Activated CD4-positive, CD25-positive, alpha-beta regulatory T cell (primary cell): ENCODE measurements at regions not wholly inside any gene's neighbourhood (a gene's known extent, or its start where the extent isn't known, plus 50 kb on each side); places are given as distances from the start of the nearest gene placed in this dataset.
"Not testable (repeated sequence)": the region's sequence is repeated elsewhere in the genome, so short reads cannot be mapped to it uniquely, and the experiment has no call there.

ENCODE experiments used
- DNase-seq, 4 experiments: peaks; one replicate each; lab custom pipeline; 2025; lab: John Stamatoyannopoulos, UW

- no peak for DNase-seq
Observed at GRCh38 chr22:42217752-42218280, 52.6 kb downstream of the TCF20 start.

DNA sequence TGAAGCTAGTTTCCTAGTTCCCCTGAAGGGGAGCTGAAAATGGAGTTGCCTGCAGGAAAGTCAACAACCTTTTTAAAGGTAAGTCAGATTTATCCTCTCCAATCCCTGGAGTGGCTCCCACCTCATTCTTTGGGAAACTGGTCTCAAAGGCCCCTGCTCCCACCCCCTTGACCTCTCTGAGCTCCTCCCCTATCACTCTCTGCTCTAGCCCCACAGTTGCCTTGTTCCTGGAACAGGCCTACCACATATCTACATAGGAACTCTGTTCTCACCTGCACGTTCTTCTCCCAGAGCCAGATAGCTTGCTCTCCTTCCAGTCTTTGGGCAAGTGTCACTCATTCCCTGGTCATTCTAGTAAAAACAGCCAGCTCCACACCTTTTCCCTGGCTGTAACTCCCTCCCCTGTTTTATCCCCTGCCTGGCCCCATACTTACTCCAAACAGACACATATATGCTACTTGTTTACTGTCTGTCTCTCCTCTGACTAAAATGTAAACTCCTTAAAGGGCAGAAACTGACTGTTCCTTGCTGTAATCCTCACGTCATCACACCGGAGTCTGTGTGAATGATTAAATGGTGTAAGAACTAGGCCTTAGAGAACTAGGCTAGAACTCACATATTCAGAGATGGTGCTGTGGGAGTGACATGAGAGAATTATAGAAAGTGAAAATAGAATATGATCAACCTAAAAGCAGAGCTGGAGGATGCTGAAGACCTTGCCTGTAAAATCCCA lies 53.3 kb downstream of the TCF20 start:
- no peak for DNase-seq

- no peak for DNase-seq
Observed at GRCh38 chr22:42214633-42215415, 55.6 kb downstream of the TCF20 start.

- DNase-seq, result no peak
Observed at GRCh38 chr22:42208362-42208761, 62.1 kb downstream of the TCF20 start.

GRCh38 chr22:42207918-42208317 lies 62.5 kb downstream of the TCF20 start:
- no peak for DNase-seq

- no peak for DNase-seq
Observed at GRCh38 chr22:42203609-42204008, 66.8 kb downstream of the TCF20 start.

GRCh38 chr22:42202669-42203068 lies 67.8 kb downstream of the TCF20 start:
- peak in 1 of 4 experiments; percentile 13 for DNase-seq

GRCh38 chr22:42202048-42202447 lies 68.4 kb downstream of the TCF20 start:
- no peak for DNase-seq

DNA sequence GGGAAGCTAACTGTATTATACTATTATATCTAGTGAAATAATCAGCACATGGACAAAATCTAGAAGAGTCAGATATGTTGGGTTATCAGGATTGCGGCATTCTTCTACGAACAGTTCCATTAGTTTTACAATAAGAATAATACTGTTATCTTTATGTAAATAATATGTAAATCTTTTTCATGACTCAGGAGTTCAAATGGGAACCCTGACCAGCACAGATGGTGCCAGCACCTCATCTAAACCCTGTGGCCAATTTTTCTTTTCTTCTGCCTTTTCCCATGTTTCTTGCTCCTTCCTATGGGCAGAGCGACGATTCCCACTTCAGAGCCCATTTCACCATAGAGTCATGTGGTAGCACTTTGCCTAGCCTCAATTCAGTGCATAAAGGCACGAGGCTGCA lies 68.4 kb upstream of the CYP2D6 start:
- no peak for DNase-seq

DNA sequence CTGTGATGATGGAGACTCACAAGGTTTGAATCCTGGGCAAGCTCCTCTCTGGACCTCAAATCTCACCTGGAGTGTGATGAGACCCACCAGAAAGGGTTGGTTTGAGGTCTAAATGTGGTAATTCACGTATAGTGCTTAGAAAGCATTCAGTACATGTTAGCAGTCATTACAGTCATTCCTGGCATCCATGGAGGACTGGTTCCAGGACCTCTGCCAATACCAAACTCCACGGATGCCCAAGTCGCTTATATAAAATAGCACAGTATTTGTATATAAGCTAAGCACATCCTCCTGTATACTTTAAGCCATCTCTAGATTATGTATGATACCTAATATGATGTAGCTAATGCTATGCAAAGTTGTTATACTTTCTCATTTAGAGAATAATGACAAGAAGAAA lies 67.6 kb upstream of the CYP2D6 start:
- DNase-seq, result no peak

GRCh38 chr22:42196454-42196853 lies 65.8 kb upstream of the CYP2D6 start:
- no peak for DNase-seq

GRCh38 chr22:42194953-42195352 lies 64.3 kb upstream of the CYP2D6 start:
- DNase-seq, result no peak

DNA sequence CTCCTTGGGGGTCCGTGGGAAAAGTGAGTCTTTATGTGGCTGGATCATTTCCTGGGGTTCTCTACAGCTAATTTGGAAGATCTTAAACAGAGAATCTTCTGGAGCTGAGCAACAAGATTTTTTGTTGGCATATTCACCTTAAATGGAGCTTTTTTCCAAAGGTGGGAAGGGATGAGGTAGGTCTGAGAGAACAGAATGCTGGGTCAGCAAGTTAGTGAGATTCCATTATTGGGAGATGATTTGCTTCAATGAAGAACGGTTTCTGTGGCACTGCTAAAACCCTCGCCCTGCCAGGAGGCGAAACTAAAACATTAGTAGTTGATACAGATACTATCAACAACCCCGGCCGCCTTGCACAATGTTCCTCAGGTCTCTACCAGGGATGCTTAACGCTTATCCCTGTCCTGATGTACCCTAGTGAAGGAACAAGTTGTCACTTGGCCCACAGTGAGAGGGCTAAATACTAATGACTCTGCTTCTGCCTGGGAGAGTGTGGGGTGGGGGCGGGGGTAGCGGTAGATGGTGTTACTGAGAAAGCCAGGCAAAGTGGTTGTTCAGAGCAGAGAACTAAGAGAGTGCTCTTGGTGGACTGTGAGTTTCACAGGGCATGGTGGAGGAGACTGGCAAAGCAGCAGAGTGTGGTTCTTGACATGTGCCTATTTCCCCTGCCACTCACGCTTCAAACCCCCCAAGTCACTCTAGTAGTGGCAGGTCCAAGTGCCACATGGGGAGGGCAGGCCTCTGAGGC lies 63.7 kb upstream of the CYP2D6 start:
- DNase-seq, result no peak

DNA sequence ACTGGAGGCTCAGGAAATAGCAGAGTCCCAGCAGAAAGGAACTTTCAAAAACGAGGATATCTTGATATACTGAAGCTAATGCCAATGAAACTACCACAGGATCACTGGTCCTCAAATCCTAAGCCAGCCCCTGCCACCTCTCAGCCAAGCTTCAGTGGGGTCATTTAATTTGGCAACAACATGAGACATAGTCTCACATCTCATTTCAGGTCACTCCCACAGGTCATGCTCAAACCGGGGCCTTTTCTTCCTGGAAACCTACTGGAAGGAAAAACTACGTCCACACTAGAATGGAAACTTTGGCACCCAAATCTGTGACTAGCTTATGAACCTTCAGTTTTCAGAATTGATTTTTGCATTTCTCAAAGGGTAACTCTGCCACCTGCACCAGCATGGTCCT lies 61.9 kb upstream of the CYP2D6 start:
- no peak for DNase-seq

DNA sequence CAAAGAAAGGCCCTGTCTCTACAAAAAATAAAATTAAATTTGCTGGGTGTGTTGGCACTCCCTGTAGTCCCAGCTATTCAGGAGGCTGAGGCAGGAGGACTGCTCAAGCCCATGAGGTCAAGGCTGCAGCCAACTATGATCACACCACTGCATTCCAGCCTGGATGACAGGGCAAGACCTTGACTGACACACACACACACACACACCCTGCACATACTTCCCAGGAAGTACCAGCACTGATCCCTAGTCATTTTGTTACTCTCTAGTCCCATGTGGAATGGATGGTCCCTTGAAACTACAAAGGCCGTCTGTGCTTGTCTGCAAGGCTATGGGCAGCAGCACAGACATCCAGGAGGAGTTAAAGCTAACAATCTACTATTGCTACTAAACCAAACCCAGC lies 59.7 kb upstream of the CYP2D6 start:
- no peak for DNase-seq

DNA sequence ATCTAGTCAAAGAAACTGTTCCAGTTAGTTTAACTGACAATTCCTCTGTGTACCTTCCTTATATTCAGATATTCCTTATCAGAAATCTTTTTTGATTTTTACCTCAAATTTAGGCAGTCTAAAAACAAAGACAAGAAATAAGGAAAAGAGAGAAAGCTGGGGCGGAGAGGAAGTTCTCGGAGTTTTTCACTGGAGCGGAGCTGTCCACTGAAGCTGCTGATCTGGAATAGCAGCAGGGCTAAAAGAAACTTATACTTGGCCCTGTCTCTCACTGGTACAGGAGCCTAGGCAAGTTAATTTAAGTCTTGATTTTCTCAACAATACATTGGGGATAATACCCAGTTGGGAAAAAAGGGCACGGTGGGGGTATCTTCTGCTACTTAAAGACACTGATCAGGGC lies 59.2 kb upstream of the CYP2D6 start:
- no peak for DNase-seq

- no peak for DNase-seq
Observed at GRCh38 chr22:42188808-42189447, 58.3 kb upstream of the CYP2D6 start.

- no peak for DNase-seq
Observed at GRCh38 chr22:42187646-42188045, 57.0 kb upstream of the CYP2D6 start.

GRCh38 chr22:42185915-42186439 lies 55.4 kb upstream of the CYP2D6 start:
- no peak for DNase-seq

DNA sequence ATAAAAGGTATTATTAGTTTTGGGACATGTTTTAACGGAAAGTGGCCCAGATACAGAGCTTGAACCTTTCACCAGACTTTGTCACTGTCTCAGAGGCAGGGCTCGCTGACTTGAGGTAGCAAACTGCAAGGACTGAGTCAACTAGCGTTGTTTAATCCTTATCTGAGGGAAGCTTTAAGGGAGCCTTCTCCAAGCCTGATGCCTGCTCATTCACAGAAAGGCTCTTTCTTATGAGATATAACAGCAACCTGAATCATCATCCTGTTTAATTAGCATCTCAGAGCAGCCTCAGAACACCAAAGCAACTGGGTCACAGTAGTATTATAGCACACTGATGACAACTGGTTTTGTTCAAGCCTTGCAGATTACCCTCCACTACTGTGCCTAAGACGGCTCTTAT lies 54.2 kb upstream of the CYP2D6 start:
- no peak for DNase-seq

DNA sequence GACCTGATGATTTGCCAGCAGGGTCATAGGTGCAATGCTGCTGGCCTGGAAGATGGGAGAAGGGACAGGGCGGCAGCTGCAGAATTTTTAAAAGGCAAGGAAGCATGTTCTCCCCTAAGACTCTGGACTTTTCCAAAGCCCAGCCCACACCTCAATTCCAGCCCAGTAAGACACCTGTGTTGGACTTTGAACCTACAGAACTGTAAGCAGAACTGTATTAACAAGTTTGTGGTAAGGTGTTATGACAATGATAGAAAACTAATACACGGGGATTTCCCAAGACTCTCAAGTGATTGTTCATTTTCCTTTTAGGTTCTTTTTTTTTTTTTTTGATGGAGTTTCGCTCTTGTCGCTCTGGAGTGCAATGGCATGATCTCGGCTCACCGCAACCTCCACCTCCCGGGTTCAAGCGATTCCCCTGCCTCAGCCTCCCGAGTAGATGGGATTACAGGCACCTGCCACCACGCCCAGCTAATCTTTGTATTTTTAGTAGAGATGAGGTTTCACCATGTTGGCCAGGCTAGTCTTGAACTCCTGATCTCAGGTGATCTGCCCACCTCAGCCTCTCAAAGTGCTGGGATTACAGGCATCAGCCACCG lies 53.0 kb upstream of the CYP2D6 start:
- not testable (repeated sequence) for DNase-seq
